GM23338 (cell line): ENCODE measurements at regions not wholly inside any gene's neighbourhood (a gene's known extent, or its start where the extent isn't known, plus 50 kb on each side); places are given as distances from the start of the nearest gene placed in this dataset.

ENCODE experiments used
- ATAC-seq: fragments of 200-7000 bp; cut with Tn5 transposase; 3 replicates; pipeline ENCODE4 v1.9.1; 2020
- DNase-seq: peaks from one replicate; pipeline ENCODE4 v3.0.0-alpha.2; 2015; ENCODE audit warnings: low spot score
- H2AFZ ChIP-seq: fragments of 200-600 bp; sonication (generic); 2 replicates; pipeline ENCODE4 v1.8.0; 2016; ENCODE audit warnings: antibody characterized with exemption, mild to moderate bottlenecking, moderate library complexity
- H3F3A ChIP-seq: fragments of 200-600 bp; sonication (generic); replicated peaks from 2 replicates; pipeline ENCODE4 v1.8.0; 2017; ENCODE audit warnings: antibody characterized with exemption, mixed run types, low read depth
- H3K27ac ChIP-seq: fragments of 200-600 bp; sonication (generic); 2 replicates; pipeline ENCODE4 v1.6.1; 2016; ENCODE audit warnings: low read depth
- H3K27me3 ChIP-seq: fragments of 200-600 bp; sonication (generic); 2 replicates; pipeline ENCODE4 v1.8.0; 2016; ENCODE audit warnings: mild to moderate bottlenecking, mixed run types, moderate library complexity; ENCODE audit not compliant: insufficient read depth
- H3K36me3 ChIP-seq: fragments of 200-600 bp; sonication (generic); 2 replicates; pipeline ENCODE4 v1.8.0; 2016; ENCODE audit warnings: mild to moderate bottlenecking; ENCODE audit not compliant: insufficient read depth
- H3K4me1 ChIP-seq: fragments of 200-600 bp; sonication (generic); 2 replicates; pipeline ENCODE4 v1.8.0; 2016; ENCODE audit warnings: mild to moderate bottlenecking, moderate library complexity; ENCODE audit not compliant: insufficient read depth
- H3K4me2 ChIP-seq: fragments of 200-600 bp; sonication (generic); 2 replicates; pipeline ENCODE4 v1.7.1; 2017; ENCODE audit warnings: mixed run types
- H3K4me3 ChIP-seq: fragments of 200-600 bp; sonication (generic); 2 replicates; pipeline ENCODE4 v1.6.1; 2016; ENCODE audit warnings: mixed run types
- H3K79me2 ChIP-seq: fragments of 200-600 bp; sonication (generic); replicated peaks from 2 replicates; pipeline ENCODE4 v1.8.0; 2017; ENCODE audit warnings: mild to moderate bottlenecking; ENCODE audit not compliant: insufficient read depth
- H3K9me2 ChIP-seq: fragments of 200-600 bp; sonication (generic); 2 replicates; pipeline ENCODE4 v1.8.0; 2017; ENCODE audit not compliant: insufficient read depth
- H4K20me1 ChIP-seq: fragments of 200-600 bp; sonication (generic); replicated peaks from 2 replicates; pipeline ENCODE4 v1.8.0; 2017; ENCODE audit warnings: mild to moderate bottlenecking; ENCODE audit not compliant: insufficient read depth
- H3K27ac Mint-ChIP-seq: 2 replicates; pipeline ENCODE4 v1.8.0; 2020; ENCODE audit warnings: inconsistent platforms, mild to moderate bottlenecking, moderate library complexity, mixed read lengths
- H3K27me3 Mint-ChIP-seq: 3 replicates; pipeline ENCODE4 v1.8.0; 2022; ENCODE audit warnings: low read depth, mild to moderate bottlenecking, moderate library complexity, mixed read lengths, inconsistent platforms; ENCODE audit not compliant: insufficient read depth, poor library complexity
- H3K36me3 Mint-ChIP-seq: 3 replicates; pipeline ENCODE4 v1.8.0; 2021; ENCODE audit warnings: low read depth, mild to moderate bottlenecking, inconsistent platforms, moderate library complexity, mixed read lengths
- H3K4me1 Mint-ChIP-seq: 3 replicates; pipeline ENCODE4 v1.8.0; 2020; ENCODE audit warnings: mild to moderate bottlenecking, inconsistent platforms, mixed read lengths
- H3K4me3 Mint-ChIP-seq: 3 replicates; pipeline ENCODE4 v1.8.0; 2021; ENCODE audit warnings: moderate library complexity, mild to moderate bottlenecking, inconsistent platforms, mixed read lengths
- H3K9me3 Mint-ChIP-seq: 3 replicates; pipeline ENCODE4 v1.8.0; 2020; ENCODE audit warnings: moderate library complexity, mild to moderate bottlenecking, inconsistent platforms, mixed read lengths
- CREB1 ChIP-seq: fragments of 250-450 bp; sonication (Bioruptor Pico); IDR thresholded peaks from 2 replicates; pipeline ENCODE4 v1.5.0; 2020; ENCODE audit warnings: low read depth, mild to moderate bottlenecking, moderate library complexity
- EZH2 ChIP-seq: fragments of 200-600 bp; sonication (generic); IDR thresholded peaks from one replicate; pipeline ENCODE4 v1.8.0; 2017; ENCODE audit warnings: antibody characterized with exemption, mild to moderate bottlenecking, low read depth; ENCODE audit not compliant: unreplicated experiment
- EZH2phosphoT487 ChIP-seq: fragments of 200-600 bp; sonication (generic); IDR thresholded peaks from one replicate; pipeline ENCODE4 v1.8.1; 2018; ENCODE audit warnings: antibody characterized with exemption; ENCODE audit not compliant: unreplicated experiment
- NANOG ChIP-seq: IDR thresholded peaks from 2 replicates; pipeline ENCODE4 v1.6.1; 2016; ENCODE audit warnings: antibody characterized with exemption, borderline replicate concordance
- POLR2AphosphoS5 ChIP-seq: IDR thresholded peaks from 2 replicates; pipeline ENCODE4 v1.6.1; 2016; ENCODE audit warnings: antibody characterized with exemption, low read depth
- STAT1 ChIP-seq: IDR thresholded peaks from one replicate; pipeline ENCODE4 v1.6.1; 2016; ENCODE audit warnings: antibody characterized with exemption; ENCODE audit not compliant: unreplicated experiment
- ZNF114 ChIP-seq: fragments of 250-450 bp; sonication (Bioruptor Pico); IDR thresholded peaks from 2 replicates; pipeline ENCODE4 v1.5.0; 2020; ENCODE audit warnings: mild to moderate bottlenecking, moderate library complexity
- ZNF331 ChIP-seq: fragments of 250-450 bp; sonication (Bioruptor Pico); IDR thresholded peaks from 2 replicates; pipeline ENCODE4 v1.5.0; 2020; ENCODE audit warnings: low read depth, mild to moderate bottlenecking, moderate library complexity
- TF ChIP-seq, protein P1 (sequence below): fragments of 250-450 bp; sonication (Bioruptor Pico); IDR thresholded peaks from 2 replicates; pipeline ENCODE4 v1.5.0; 2020; ENCODE audit warnings: mild to moderate bottlenecking, moderate library complexity
- TF ChIP-seq, protein P2 (sequence below): IDR thresholded peaks from one replicate; pipeline ENCODE4 v1.6.1; 2018; ENCODE audit warnings: antibody characterized with exemption; ENCODE audit not compliant: unreplicated experiment

- Histone ChIP-seq H3K27me3 (no peaks in the 10 kb centered on the region), H3K79me2 (no peaks in the 10 kb centered on the region), H3K9me2 (no peaks in the 10 kb centered on the region), H3K4me1 (no peaks in the 10 kb centered on the region), H2AFZ (no peak overlapping the region), H4K20me1 (no peaks in the 10 kb centered on the region), H3K27ac (no peak overlapping the region), H3K36me3 (no peaks in the 10 kb centered on the region), H3K4me2 (no peak overlapping the region), H3K4me3 (no peak overlapping the region), H3F3A (no peaks in the 10 kb centered on the region)
- Mint-ChIP-seq H3K4me1 (peaks cover 3% of the 10 kb centered on the region; the same call in 1 of the 3 replicates), H3K9me3 (peaks cover 2% of the 10 kb centered on the region; the same call in 2 of the 3 replicates), H3K4me3 (no peak overlapping the region), H3K27me3 (peaks cover 3% of the 10 kb centered on the region), H3K27ac (no peak overlapping the region), H3K36me3 (no peaks in the 10 kb centered on the region; the same call in 2 of the 3 replicates)
- TF ChIP-seq, protein P1, sequence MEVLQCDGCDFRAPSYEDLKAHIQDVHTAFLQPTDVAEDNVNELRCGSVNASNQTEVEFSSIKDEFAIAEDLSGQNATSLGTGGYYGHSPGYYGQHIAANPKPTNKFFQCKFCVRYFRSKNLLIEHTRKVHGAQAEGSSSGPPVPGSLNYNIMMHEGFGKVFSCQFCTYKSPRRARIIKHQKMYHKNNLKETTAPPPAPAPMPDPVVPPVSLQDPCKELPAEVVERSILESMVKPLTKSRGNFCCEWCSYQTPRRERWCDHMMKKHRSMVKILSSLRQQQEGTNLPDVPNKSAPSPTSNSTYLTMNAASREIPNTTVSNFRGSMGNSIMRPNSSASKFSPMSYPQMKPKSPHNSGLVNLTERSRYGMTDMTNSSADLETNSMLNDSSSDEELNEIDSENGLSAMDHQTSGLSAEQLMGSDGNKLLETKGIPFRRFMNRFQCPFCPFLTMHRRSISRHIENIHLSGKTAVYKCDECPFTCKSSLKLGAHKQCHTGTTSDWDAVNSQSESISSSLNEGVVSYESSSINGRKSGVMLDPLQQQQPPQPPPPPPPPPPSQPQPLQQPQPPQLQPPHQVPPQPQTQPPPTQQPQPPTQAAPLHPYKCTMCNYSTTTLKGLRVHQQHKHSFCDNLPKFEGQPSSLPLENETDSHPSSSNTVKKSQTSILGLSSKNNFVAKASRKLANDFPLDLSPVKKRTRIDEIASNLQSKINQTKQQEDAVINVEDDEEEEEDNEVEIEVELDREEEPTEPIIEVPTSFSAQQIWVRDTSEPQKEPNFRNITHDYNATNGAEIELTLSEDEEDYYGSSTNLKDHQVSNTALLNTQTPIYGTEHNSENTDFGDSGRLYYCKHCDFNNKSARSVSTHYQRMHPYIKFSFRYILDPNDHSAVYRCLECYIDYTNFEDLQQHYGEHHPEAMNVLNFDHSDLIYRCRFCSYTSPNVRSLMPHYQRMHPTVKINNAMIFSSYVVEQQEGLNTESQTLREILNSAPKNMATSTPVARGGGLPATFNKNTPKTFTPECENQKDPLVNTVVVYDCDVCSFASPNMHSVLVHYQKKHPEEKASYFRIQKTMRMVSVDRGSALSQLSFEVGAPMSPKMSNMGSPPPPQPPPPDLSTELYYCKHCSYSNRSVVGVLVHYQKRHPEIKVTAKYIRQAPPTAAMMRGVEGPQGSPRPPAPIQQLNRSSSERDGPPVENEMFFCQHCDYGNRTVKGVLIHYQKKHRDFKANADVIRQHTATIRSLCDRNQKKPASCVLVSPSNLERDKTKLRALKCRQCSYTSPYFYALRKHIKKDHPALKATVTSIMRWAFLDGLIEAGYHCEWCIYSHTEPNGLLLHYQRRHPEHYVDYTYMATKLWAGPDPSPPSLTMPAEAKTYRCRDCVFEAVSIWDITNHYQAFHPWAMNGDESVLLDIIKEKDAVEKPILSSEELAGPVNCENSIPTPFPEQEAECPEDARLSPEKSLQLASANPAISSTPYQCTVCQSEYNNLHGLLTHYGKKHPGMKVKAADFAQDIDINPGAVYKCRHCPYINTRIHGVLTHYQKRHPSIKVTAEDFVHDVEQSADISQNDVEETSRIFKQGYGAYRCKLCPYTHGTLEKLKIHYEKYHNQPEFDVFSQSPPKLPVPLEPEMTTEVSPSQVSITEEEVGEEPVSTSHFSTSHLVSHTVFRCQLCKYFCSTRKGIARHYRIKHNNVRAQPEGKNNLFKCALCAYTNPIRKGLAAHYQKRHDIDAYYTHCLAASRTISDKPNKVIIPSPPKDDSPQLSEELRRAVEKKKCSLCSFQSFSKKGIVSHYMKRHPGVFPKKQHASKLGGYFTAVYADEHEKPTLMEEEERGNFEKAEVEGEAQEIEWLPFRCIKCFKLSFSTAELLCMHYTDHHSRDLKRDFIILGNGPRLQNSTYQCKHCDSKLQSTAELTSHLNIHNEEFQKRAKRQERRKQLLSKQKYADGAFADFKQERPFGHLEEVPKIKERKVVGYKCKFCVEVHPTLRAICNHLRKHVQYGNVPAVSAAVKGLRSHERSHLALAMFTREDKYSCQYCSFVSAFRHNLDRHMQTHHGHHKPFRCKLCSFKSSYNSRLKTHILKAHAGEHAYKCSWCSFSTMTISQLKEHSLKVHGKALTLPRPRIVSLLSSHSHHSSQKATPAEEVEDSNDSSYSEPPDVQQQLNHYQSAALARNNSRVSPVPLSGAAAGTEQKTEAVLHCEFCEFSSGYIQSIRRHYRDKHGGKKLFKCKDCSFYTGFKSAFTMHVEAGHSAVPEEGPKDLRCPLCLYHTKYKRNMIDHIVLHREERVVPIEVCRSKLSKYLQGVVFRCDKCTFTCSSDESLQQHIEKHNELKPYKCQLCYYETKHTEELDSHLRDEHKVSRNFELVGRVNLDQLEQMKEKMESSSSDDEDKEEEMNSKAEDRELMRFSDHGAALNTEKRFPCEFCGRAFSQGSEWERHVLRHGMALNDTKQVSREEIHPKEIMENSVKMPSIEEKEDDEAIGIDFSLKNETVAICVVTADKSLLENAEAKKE (CRISPR knock-in tag): no peak
- TF ChIP-seq STAT1 (no peak), CREB1 (CRISPR knock-in tag) (no peak), EZH2 (no peak), EZH2phosphoT487 (no peak), NANOG (no peak), ZNF331 (CRISPR knock-in tag) (no peak), POLR2AphosphoS5 (no peak), ZNF114 (no peak)
- TF ChIP-seq, protein P2, sequence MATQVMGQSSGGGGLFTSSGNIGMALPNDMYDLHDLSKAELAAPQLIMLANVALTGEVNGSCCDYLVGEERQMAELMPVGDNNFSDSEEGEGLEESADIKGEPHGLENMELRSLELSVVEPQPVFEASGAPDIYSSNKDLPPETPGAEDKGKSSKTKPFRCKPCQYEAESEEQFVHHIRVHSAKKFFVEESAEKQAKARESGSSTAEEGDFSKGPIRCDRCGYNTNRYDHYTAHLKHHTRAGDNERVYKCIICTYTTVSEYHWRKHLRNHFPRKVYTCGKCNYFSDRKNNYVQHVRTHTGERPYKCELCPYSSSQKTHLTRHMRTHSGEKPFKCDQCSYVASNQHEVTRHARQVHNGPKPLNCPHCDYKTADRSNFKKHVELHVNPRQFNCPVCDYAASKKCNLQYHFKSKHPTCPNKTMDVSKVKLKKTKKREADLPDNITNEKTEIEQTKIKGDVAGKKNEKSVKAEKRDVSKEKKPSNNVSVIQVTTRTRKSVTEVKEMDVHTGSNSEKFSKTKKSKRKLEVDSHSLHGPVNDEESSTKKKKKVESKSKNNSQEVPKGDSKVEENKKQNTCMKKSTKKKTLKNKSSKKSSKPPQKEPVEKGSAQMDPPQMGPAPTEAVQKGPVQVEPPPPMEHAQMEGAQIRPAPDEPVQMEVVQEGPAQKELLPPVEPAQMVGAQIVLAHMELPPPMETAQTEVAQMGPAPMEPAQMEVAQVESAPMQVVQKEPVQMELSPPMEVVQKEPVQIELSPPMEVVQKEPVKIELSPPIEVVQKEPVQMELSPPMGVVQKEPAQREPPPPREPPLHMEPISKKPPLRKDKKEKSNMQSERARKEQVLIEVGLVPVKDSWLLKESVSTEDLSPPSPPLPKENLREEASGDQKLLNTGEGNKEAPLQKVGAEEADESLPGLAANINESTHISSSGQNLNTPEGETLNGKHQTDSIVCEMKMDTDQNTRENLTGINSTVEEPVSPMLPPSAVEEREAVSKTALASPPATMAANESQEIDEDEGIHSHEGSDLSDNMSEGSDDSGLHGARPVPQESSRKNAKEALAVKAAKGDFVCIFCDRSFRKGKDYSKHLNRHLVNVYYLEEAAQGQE: no peak
- DNase-seq: no peak
- no peak for ATAC-seq
Measured at GRCh38 chr1:172980456-172980855, 70.3 kb downstream of the TNFSF18 start.
